NCI-H510A (cell line): ENCODE measurements at regions not wholly inside any gene's neighbourhood (a gene's known extent, or its start where the extent isn't known, plus 50 kb on each side); places are given as distances from the start of the nearest gene placed in this dataset.
"Not testable (repeated sequence)": the region's sequence is repeated elsewhere in the genome, so short reads cannot be mapped to it uniquely, and the experiment has no call there.

Source experiments
- DNase-seq: peaks from one replicate; lab custom pipeline; 2025; lab: John Stamatoyannopoulos, UW

GRCh38 chr4:3880615-3881120 is 114.5 kb downstream of the ADRA2C start:
- no peak for DNase-seq

GRCh38 chr4:3882316-3882885 is 116.2 kb downstream of the ADRA2C start:
- DNase-seq = not testable (repeated sequence)

GRCh38 chr4:3884261-3884660 is 118.1 kb downstream of the ADRA2C start:
- DNase-seq = not testable (repeated sequence)

GRCh38 chr4:3893590-3893989 is 127.4 kb downstream of the ADRA2C start:
- not testable (repeated sequence) for DNase-seq

- DNase-seq = not testable (repeated sequence)
Observed at GRCh38 chr4:3894086-3894959, 128.1 kb downstream of the ADRA2C start.

GRCh38 chr4:3896441-3896840 is 130.3 kb downstream of the ADRA2C start:
- no peak for DNase-seq

GRCh38 chr4:3896871-3897578 is 130.8 kb downstream of the ADRA2C start:
- not testable (repeated sequence) for DNase-seq

GRCh38 chr4:3898098-3898497 is 131.9 kb downstream of the ADRA2C start:
- no peak for DNase-seq

GRCh38 chr4:3898928-3899327 is 132.7 kb downstream of the ADRA2C start:
- not testable (repeated sequence) for DNase-seq

- not testable (repeated sequence) for DNase-seq
Observed at GRCh38 chr4:3904264-3904955, 138.2 kb downstream of the ADRA2C start.

- not testable (repeated sequence) for DNase-seq
Observed at GRCh38 chr4:3909616-3910015, 143.4 kb downstream of the ADRA2C start.

GRCh38 chr4:3910161-3910950 is 144.2 kb downstream of the ADRA2C start:
- not testable (repeated sequence) for DNase-seq

GRCh38 chr4:3911252-3911856 is 145.2 kb downstream of the ADRA2C start:
- DNase-seq = no peak

- DNase-seq = not testable (repeated sequence)
Observed at GRCh38 chr4:3914511-3914910, 148.3 kb downstream of the ADRA2C start.

- not testable (repeated sequence) for DNase-seq
Observed at GRCh38 chr4:3919509-3919908, 153.3 kb downstream of the ADRA2C start.

GRCh38 chr4:3921902-3922301 is 155.7 kb downstream of the ADRA2C start:
- DNase-seq = not testable (repeated sequence)

GRCh38 chr4:3925841-3926240 is 159.7 kb downstream of the ADRA2C start:
- not testable (repeated sequence) for DNase-seq

GRCh38 chr4:3926271-3926670 is 160.1 kb downstream of the ADRA2C start:
- not testable (repeated sequence) for DNase-seq

GRCh38 chr4:3926969-3927755 is 161.0 kb downstream of the ADRA2C start:
- not testable (repeated sequence) for DNase-seq

GRCh38 chr4:3929431-3929830 is 163.2 kb downstream of the ADRA2C start:
- not testable (repeated sequence) for DNase-seq
